HepG2 (cell line): ENCODE measurements at regions not wholly inside any gene's neighbourhood (a gene's known extent, or its start where the extent isn't known, plus 50 kb on each side); places are given as distances from the start of the nearest gene placed in this dataset.

Source experiments
- ELF4 ChIP-seq: sonication (generic); formaldehyde crosslinking; IDR thresholded peaks from 2 replicates; pipeline ENCODE4 v1.5.0; 2020; ENCODE audit warnings: missing genetic modification reagents, mild to moderate bottlenecking, moderate library complexity, borderline replicate concordance
- FOXO1 ChIP-seq: sonication (generic); formaldehyde crosslinking; IDR thresholded peaks from 2 replicates; pipeline ENCODE4 v1.4.0; 2020; ENCODE audit warnings: missing genetic modification reagents
- GTF2F1 ChIP-seq: fragments of 150-350 bp; IDR thresholded peaks from 2 replicates; pipeline ENCODE4 v1.6.1; 2014; ENCODE audit warnings: low read length
- HCFC1 ChIP-seq: fragments of 150-350 bp; IDR thresholded peaks from 2 replicates; pipeline ENCODE4 v1.6.1; 2014; ENCODE audit warnings: low read depth, low read length
- MTA1 ChIP-seq: sonication (generic); formaldehyde crosslinking; IDR thresholded peaks from 2 replicates; pipeline ENCODE4 v1.4.0; 2020; ENCODE audit warnings: missing genetic modification reagents, mild to moderate bottlenecking, borderline replicate concordance
- MTA3 ChIP-seq: sonication (generic); formaldehyde crosslinking; IDR thresholded peaks from 2 replicates; pipeline ENCODE4 v1.4.0; 2020; ENCODE audit warnings: missing genetic modification reagents
- NR2F6 ChIP-seq, 2 experiments: IDR thresholded peaks; 2 replicates each; pipeline ENCODE4 v1.6.1; 2016; ENCODE audit warnings: antibody characterized with exemption in 1 of 2, mild to moderate bottlenecking in 1 of 2
- PAF1 ChIP-seq: IDR thresholded peaks from 2 replicates; pipeline ENCODE4 v1.6.1; 2016; ENCODE audit warnings: missing genetic modification reagents, missing compliant biosample characterization
- PHF5A ChIP-seq: IDR thresholded peaks from one replicate; pipeline ENCODE4 v1.6.1; 2018; ENCODE audit warnings: low read depth, missing genetic modification reagents; ENCODE audit not compliant: unreplicated experiment
- POLR2A ChIP-seq, 2 experiments: IDR thresholded peaks; 2 replicates each; pipeline ENCODE4 v1.6.1; 2011; ENCODE audit warnings: low read depth in 2 of 2, low read length in 2 of 2, mild to moderate bottlenecking in 1 of 2, moderate library complexity in 1 of 2; ENCODE audit not compliant: insufficient read depth in 1 of 2
- SKIL ChIP-seq: sonication (generic); formaldehyde crosslinking; IDR thresholded peaks from 2 replicates; pipeline ENCODE4 v1.8.0; 2022; ENCODE audit warnings: missing genetic modification reagents, mild to moderate bottlenecking, moderate library complexity, borderline replicate concordance
- SP2 ChIP-seq: sonication (generic); formaldehyde crosslinking; IDR thresholded peaks from 2 replicates; pipeline ENCODE4 v1.5.1; 2020; ENCODE audit warnings: mild to moderate bottlenecking, missing genetic modification reagents
- TFDP1 ChIP-seq: IDR thresholded peaks from 2 replicates; pipeline ENCODE4 v1.6.1; 2016; ENCODE audit warnings: missing compliant biosample characterization, missing genetic modification reagents, borderline replicate concordance
- TGIF2 ChIP-seq: IDR thresholded peaks from 2 replicates; pipeline ENCODE4 v1.6.1; 2016; ENCODE audit warnings: control low read depth, missing compliant biosample characterization
- ZBTB1 ChIP-seq: sonication (generic); formaldehyde crosslinking; IDR thresholded peaks from 2 replicates; pipeline ENCODE4 v1.4.0; 2020; ENCODE audit warnings: missing genetic modification reagents, borderline replicate concordance
- ZBTB21 ChIP-seq: sonication (generic); formaldehyde crosslinking; IDR thresholded peaks from 2 replicates; pipeline ENCODE4 v1.4.0; 2020; ENCODE audit warnings: missing genetic modification reagents
- ZMYM4 ChIP-seq: sonication (generic); formaldehyde crosslinking; IDR thresholded peaks from 2 replicates; pipeline ENCODE4 v1.8.1; 2023; ENCODE audit warnings: mild to moderate bottlenecking, missing genetic modification reagents
- ZNF354B ChIP-seq: sonication (generic); formaldehyde crosslinking; IDR thresholded peaks from 2 replicates; pipeline ENCODE4 v1.8.0; 2022; ENCODE audit warnings: mild to moderate bottlenecking, missing genetic modification reagents
- TF ChIP-seq, protein P1 (sequence below): sonication (generic); formaldehyde crosslinking; IDR thresholded peaks from 2 replicates; pipeline ENCODE4 v1.4.0; 2020; ENCODE audit warnings: missing genetic modification reagents, borderline replicate concordance
- TF ChIP-seq, protein P2 (sequence below): sonication (generic); formaldehyde crosslinking; IDR thresholded peaks from 2 replicates; pipeline ENCODE4 v1.4.0; 2020; ENCODE audit warnings: missing genetic modification reagents, borderline replicate concordance

- TF ChIP-seq, protein P1, sequence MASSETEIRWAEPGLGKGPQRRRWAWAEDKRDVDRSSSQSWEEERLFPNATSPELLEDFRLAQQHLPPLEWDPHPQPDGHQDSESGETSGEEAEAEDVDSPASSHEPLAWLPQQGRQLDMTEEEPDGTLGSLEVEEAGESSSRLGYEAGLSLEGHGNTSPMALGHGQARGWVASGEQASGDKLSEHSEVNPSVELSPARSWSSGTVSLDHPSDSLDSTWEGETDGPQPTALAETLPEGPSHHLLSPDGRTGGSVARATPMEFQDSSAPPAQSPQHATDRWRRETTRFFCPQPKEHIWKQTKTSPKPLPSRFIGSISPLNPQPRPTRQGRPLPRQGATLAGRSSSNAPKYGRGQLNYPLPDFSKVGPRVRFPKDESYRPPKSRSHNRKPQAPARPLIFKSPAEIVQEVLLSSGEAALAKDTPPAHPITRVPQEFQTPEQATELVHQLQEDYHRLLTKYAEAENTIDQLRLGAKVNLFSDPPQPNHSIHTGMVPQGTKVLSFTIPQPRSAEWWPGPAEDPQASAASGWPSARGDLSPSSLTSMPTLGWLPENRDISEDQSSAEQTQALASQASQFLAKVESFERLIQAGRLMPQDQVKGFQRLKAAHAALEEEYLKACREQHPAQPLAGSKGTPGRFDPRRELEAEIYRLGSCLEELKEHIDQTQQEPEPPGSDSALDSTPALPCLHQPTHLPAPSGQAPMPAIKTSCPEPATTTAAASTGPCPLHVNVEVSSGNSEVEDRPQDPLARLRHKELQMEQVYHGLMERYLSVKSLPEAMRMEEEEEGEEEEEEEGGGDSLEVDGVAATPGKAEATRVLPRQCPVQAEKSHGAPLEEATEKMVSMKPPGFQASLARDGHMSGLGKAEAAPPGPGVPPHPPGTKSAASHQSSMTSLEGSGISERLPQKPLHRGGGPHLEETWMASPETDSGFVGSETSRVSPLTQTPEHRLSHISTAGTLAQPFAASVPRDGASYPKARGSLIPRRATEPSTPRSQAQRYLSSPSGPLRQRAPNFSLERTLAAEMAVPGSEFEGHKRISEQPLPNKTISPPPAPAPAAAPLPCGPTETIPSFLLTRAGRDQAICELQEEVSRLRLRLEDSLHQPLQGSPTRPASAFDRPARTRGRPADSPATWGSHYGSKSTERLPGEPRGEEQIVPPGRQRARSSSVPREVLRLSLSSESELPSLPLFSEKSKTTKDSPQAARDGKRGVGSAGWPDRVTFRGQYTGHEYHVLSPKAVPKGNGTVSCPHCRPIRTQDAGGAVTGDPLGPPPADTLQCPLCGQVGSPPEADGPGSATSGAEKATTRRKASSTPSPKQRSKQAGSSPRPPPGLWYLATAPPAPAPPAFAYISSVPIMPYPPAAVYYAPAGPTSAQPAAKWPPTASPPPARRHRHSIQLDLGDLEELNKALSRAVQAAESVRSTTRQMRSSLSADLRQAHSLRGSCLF (CRISPR knock-in tag), result no peak
- TF ChIP-seq POLR2A (IDR thresholded peaks at IDR 0.05; ENCODE audit: insufficient read depth in 1 of 2, low read depth in 2 of 2, low read length in 2 of 2) (no peak), MTA1 (CRISPR knock-in tag) (0 out of 2 replicates have a peak, but pooled peaks have one; percentile 4), PHF5A (CRISPR knock-in tag) (no peak), ZBTB21 (CRISPR knock-in tag) (0 out of 2 replicates have a peak, but pooled peaks have one; percentile 37), HCFC1 (no peak), ZBTB1 (CRISPR knock-in tag) (no peak), NR2F6 (IDR thresholded peaks at IDR 0.05) (peak; percentile 16; the same call in 1 of the 2 replicates), NR2F6 (CRISPR knock-in tag; IDR thresholded peaks at IDR 0.05) (peak; percentile 72), ELF4 (CRISPR knock-in tag) (no peak), TGIF2 (CRISPR knock-in tag) (no peak), GTF2F1 (no peak), PAF1 (no peak), SP2 (peak; percentile 51; the same call in 1 of the 2 replicates), MTA3 (no peak), TFDP1 (CRISPR knock-in tag) (no peak), ZMYM4 (CRISPR knock-in tag) (no peak), FOXO1 (CRISPR knock-in tag) (peak; percentile 51), SKIL (CRISPR knock-in tag) (no peak), ZNF354B (CRISPR knock-in tag) (no peak)
- TF ChIP-seq, protein P2, sequence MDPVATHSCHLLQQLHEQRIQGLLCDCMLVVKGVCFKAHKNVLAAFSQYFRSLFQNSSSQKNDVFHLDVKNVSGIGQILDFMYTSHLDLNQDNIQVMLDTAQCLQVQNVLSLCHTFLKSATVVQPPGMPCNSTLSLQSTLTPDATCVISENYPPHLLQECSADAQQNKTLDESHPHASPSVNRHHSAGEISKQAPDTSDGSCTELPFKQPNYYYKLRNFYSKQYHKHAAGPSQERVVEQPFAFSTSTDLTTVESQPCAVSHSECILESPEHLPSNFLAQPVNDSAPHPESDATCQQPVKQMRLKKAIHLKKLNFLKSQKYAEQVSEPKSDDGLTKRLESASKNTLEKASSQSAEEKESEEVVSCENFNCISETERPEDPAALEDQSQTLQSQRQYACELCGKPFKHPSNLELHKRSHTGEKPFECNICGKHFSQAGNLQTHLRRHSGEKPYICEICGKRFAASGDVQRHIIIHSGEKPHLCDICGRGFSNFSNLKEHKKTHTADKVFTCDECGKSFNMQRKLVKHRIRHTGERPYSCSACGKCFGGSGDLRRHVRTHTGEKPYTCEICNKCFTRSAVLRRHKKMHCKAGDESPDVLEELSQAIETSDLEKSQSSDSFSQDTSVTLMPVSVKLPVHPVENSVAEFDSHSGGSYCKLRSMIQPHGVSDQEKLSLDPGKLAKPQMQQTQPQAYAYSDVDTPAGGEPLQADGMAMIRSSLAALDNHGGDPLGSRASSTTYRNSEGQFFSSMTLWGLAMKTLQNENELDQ (CRISPR knock-in tag), result peak; percentile 82; the same call in 1 of the 2 replicates
Observed at GRCh38 chr20:50344232-50345071, 153.8 kb downstream of the CEBPB start (continued).
